CD14-positive monocyte (primary cell): ENCODE measurements at regions not wholly inside any gene's neighbourhood (a gene's known extent, or its start where the extent isn't known, plus 50 kb on each side); places are given as distances from the start of the nearest gene placed in this dataset.

Experiments
- DNase-seq, 3 donors: peaks; one replicate each; pipeline ENCODE4 v3.0.0-alpha.2; 2011 to 2022
- H2AFZ ChIP-seq: 2 replicates; pipeline ENCODE4 v1.6.0; 2012; ENCODE audit warnings: mild to moderate bottlenecking, low read depth, low read length, inconsistent platforms; ENCODE audit not compliant: insufficient read depth, poor library complexity, severe bottlenecking
- H3K27ac ChIP-seq, 2 donors: 1 replicate in 1 of 2; 2 replicates in 1 of 2; pipeline ENCODE4 v1.5.1; 2012 to 2013; ENCODE audit warnings: low read length in 2 of 2, control low read depth in 1 of 2, inconsistent platforms in 1 of 2, low read depth in 1 of 2, mild to moderate bottlenecking in 1 of 2
- H3K27me3 ChIP-seq, 2 donors: one replicate each; pipeline versions ENCODE4 v1.6.0 to v1.6.1; 2011 to 2013; ENCODE audit warnings: low read length in 2 of 2; ENCODE audit not compliant: control insufficient read depth in 2 of 2, insufficient read depth in 2 of 2
- H3K36me3 ChIP-seq, 2 donors: replicated peaks in 1 of 2; 1 replicate in 1 of 2; 2 replicates in 1 of 2; pipeline versions ENCODE4 v1.5.1 to v1.6.1; 2012 to 2013; ENCODE audit warnings: low read length in 2 of 2, control low read depth in 1 of 2, inconsistent platforms in 1 of 2, mild to moderate bottlenecking in 1 of 2; ENCODE audit not compliant: insufficient read depth in 2 of 2, control insufficient read depth in 1 of 2
- H3K4me1 ChIP-seq, 2 donors: 1 replicate in 1 of 2; 2 replicates in 1 of 2; pipeline versions ENCODE4 v1.5.1 to v1.6.1; 2012 to 2013; ENCODE audit warnings: low read length in 2 of 2, control low read depth in 1 of 2, inconsistent platforms in 1 of 2, mild to moderate bottlenecking in 1 of 2, moderate library complexity in 1 of 2; ENCODE audit not compliant: insufficient read depth in 2 of 2, control insufficient read depth in 1 of 2
- H3K4me2 ChIP-seq: replicated peaks from 2 replicates; pipeline ENCODE3; 2012; ENCODE audit warnings: low read length, moderate library complexity, mild to moderate bottlenecking; ENCODE audit not compliant: poor library complexity, severe bottlenecking; ENCODE audit errors: extremely low read depth
- H3K4me3 ChIP-seq, 3 experiments: fragments of 200-600 bp in 1 of 3; sonication (generic) in 1 of 3; replicated peaks in 1 of 3; 1 replicate in 2 of 3; 2 replicates in 1 of 3; pipeline ENCODE4 v1.5.1; 2011 to 2013; ENCODE audit warnings: low read length in 3 of 3, mild to moderate bottlenecking in 3 of 3, control low read depth in 2 of 3, low read depth in 2 of 3, inconsistent platforms in 1 of 3, moderate library complexity in 1 of 3
- H3K79me2 ChIP-seq: 2 replicates; pipeline ENCODE4 v1.6.0; 2012; ENCODE audit warnings: mild to moderate bottlenecking, control low read depth, inconsistent platforms, low read length, moderate library complexity; ENCODE audit not compliant: insufficient read depth
- H3K9ac ChIP-seq: 2 replicates; pipeline ENCODE4 v1.6.0; 2017; ENCODE audit warnings: low read length, mild to moderate bottlenecking; ENCODE audit not compliant: insufficient read depth, poor library complexity, severe bottlenecking
- H3K9me3 ChIP-seq, 2 donors: replicated peaks in 1 of 2; 1 replicate in 1 of 2; 2 replicates in 1 of 2; pipeline versions ENCODE4 v1.5.1 to v1.6.1; 2012 to 2013; ENCODE audit warnings: low read length in 2 of 2, control low read depth in 1 of 2; ENCODE audit not compliant: control insufficient read depth in 1 of 2, insufficient read depth in 1 of 2
- H4K20me1 ChIP-seq: 2 replicates; pipeline ENCODE4 v1.6.0; 2012; ENCODE audit warnings: mild to moderate bottlenecking, low read length, control low read depth, moderate library complexity; ENCODE audit not compliant: insufficient read depth
- H3K27ac Mint-ChIP-seq, 7 donors: one replicate each; pipeline ENCODE4 v1.8.0; 2020; ENCODE audit warnings: mild to moderate bottlenecking in 7 of 7, mixed read lengths in 7 of 7, moderate library complexity in 6 of 7, inconsistent platforms in 2 of 7
- H3K27me3 Mint-ChIP-seq, 3 donors: one replicate each; pipeline ENCODE4 v1.8.0; 2021 to 2022; ENCODE audit warnings: low read depth in 3 of 3, mild to moderate bottlenecking in 3 of 3, mixed read lengths in 3 of 3, moderate library complexity in 3 of 3, inconsistent platforms in 1 of 3
- H3K36me3 Mint-ChIP-seq, 2 donors: one replicate each; pipeline ENCODE4 v1.8.0; 2020; ENCODE audit warnings: mixed read lengths in 2 of 2, inconsistent platforms in 1 of 2, mild to moderate bottlenecking in 1 of 2
- H3K4me1 Mint-ChIP-seq: one replicate; pipeline ENCODE4 v1.8.0; 2020; ENCODE audit warnings: mild to moderate bottlenecking, mixed read lengths
- H3K4me3 Mint-ChIP-seq, 2 donors: one replicate each; pipeline ENCODE4 v1.8.0; 2020; ENCODE audit warnings: mild to moderate bottlenecking in 2 of 2, mixed read lengths in 2 of 2, moderate library complexity in 1 of 2
- H3K9me3 Mint-ChIP-seq, 7 donors: one replicate each; pipeline ENCODE4 v1.8.0; 2020 to 2022; ENCODE audit warnings: mixed read lengths in 7 of 7, mild to moderate bottlenecking in 6 of 7, moderate library complexity in 6 of 7, inconsistent platforms in 2 of 7
- WGBS: methylation state at CpG from one replicate; pipeline ENCODE4 v1.1.5; 2013; ENCODE audit warnings: missing lambda C conversion rate; ENCODE audit not compliant: insufficient coverage; 5-methylcytosine and 5-hydroxymethylcytosine counted together
- intact Hi-C, 2 donors: fragments of 100-400 bp; cut with micrococcal nuclease; formaldehyde crosslinking; loops; one replicate each; pipeline versions ENCODE4 v1.15.0 to v1.15.1; 2023
- TF ChIP-seq, protein P1 (sequence below): fragments of 200-600 bp; IDR thresholded peaks from one replicate; pipeline ENCODE4 v1.8.0; 2022; ENCODE audit warnings: antibody characterized with exemption, mild to moderate bottlenecking

DNA sequence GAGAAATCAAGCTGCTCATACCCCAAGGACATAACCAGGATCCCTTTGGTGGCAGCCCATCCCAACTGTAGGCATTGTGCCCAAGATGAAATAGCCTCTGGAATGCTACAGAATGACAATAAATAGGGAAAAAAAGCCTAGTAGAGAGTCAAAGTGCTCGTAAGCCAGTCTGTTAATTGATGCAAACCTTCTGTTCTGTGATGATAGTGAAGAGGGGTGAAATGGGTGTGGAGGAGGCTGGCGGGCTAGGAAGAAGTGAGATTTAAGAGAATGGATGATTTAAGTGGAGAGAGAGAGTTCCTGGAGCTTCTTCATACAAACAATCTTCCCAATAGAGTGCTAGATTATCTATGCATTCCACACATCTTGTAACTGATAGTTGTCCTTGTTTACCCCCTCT lies 301.0 kb upstream of the PCSK5 start:
- H3K9me3 Mint-ChIP-seq, result peaks cover 0 to 2% (median 0%) of the 10 kb centered on the region in 7 donors
- Histone ChIP-seq H3K4me1 (no peaks in the 10 kb centered on the region), H3K4me2 (no peak overlapping the region), H3K9ac (no peak overlapping the region), H2AFZ (no peak overlapping the region), H3K4me3 (no peak overlapping the region), H3K9me3 (no peaks in the 10 kb centered on the region), H3K36me3 (no peaks in the 10 kb centered on the region), H3K79me2 (no peaks in the 10 kb centered on the region), H3K27me3 (no peaks in the 10 kb centered on the region), H3K27ac (no peak overlapping the region), H4K20me1 (no peaks in the 10 kb centered on the region)
- TF ChIP-seq, protein P1, sequence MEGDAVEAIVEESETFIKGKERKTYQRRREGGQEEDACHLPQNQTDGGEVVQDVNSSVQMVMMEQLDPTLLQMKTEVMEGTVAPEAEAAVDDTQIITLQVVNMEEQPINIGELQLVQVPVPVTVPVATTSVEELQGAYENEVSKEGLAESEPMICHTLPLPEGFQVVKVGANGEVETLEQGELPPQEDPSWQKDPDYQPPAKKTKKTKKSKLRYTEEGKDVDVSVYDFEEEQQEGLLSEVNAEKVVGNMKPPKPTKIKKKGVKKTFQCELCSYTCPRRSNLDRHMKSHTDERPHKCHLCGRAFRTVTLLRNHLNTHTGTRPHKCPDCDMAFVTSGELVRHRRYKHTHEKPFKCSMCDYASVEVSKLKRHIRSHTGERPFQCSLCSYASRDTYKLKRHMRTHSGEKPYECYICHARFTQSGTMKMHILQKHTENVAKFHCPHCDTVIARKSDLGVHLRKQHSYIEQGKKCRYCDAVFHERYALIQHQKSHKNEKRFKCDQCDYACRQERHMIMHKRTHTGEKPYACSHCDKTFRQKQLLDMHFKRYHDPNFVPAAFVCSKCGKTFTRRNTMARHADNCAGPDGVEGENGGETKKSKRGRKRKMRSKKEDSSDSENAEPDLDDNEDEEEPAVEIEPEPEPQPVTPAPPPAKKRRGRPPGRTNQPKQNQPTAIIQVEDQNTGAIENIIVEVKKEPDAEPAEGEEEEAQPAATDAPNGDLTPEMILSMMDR, result no peak
- WGBS, result 67% methylated on average over 1 of the region's 2 CpGs
- H3K4me3 Mint-ChIP-seq, result no peak overlapping the region
- H3K36me3 Mint-ChIP-seq, result no peaks in the 10 kb centered on the region
- no peak for DNase-seq
- H3K27me3 Mint-ChIP-seq, result peaks cover 0 to 10% (median 6%) of the 10 kb centered on the region in 3 donors
- intact Hi-C loops, result no loop called here
- no peaks in the 10 kb centered on the region for H3K4me1 Mint-ChIP-seq
- H3K27ac Mint-ChIP-seq, result no peak overlapping the region

DNA sequence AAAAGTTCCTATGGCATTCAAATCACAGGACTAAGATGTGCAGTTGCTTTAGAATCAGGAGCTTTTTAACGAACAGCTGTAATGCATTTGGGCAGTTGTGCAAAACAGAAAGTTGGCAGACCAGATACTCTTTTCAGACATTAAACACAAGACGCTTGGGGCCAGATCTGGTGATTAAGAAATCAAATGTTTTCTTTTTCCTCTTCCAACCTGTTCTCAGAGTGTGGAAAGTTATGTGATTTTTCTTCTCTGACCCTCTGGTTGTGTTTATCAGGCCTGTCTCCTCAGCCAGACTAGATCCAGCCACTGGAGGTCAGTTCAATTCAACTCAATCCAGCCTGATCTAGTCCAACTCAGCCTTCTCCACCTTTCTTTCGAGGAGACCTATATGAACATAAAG lies 298.5 kb upstream of the PCSK5 start:
- Mint-ChIP-seq H3K36me3 (no peaks in the 10 kb centered on the region), H3K9me3 (peaks cover 0 to 2% (median 0%) of the 10 kb centered on the region in 7 donors), H3K4me3 (no peak overlapping the region), H3K27ac (no peak overlapping the region), H3K27me3 (peaks cover 0 to 4% (median 0%) of the 10 kb centered on the region in 3 donors), H3K4me1 (no peaks in the 10 kb centered on the region)
- Histone ChIP-seq H3K27me3 (no peaks in the 10 kb centered on the region), H3K4me2 (no peak overlapping the region), H3K9ac (no peak overlapping the region), H3K4me1 (no peaks in the 10 kb centered on the region), H3K9me3 (no peaks in the 10 kb centered on the region), H3K79me2 (no peaks in the 10 kb centered on the region), H3K36me3 (no peaks in the 10 kb centered on the region), H4K20me1 (no peaks in the 10 kb centered on the region), H3K4me3 (no peak overlapping the region), H2AFZ (no peak overlapping the region), H3K27ac (no peak overlapping the region)
- TF ChIP-seq, protein P1, result no peak
- DNase-seq, result no peak
- intact Hi-C loops, result no loop called here
- 100% methylated on average over 1 of the region's 3 CpGs for WGBS
